Effector memory CD4-positive, alpha-beta T cell (primary cell): ENCODE measurements at regions not wholly inside any gene's neighbourhood (a gene's known extent, or its start where the extent isn't known, plus 50 kb on each side); places are given as distances from the start of the nearest gene placed in this dataset.
"Not testable (repeated sequence)": the region's sequence is repeated elsewhere in the genome, so short reads cannot be mapped to it uniquely, and the experiment has no call there.

Experiments
- DNase-seq, 3 donors: peaks; one replicate each; pipeline ENCODE4 v3.0.0-alpha.2; 2020
- H3K27ac ChIP-seq: 2 replicates; pipeline ENCODE4 v1.7.0; 2013; ENCODE audit warnings: mild to moderate bottlenecking, low read length, moderate library complexity; ENCODE audit not compliant: insufficient read depth, poor library complexity, severe bottlenecking
- H3K27me3 ChIP-seq: replicated peaks from 2 replicates; pipeline ENCODE4 v1.7.0; 2013; ENCODE audit warnings: mild to moderate bottlenecking, low read length; ENCODE audit not compliant: insufficient read depth, control insufficient read depth, poor library complexity, severe bottlenecking
- H3K36me3 ChIP-seq: 2 replicates; pipeline ENCODE4 v1.7.0; 2013; ENCODE audit warnings: mild to moderate bottlenecking, low read length, moderate library complexity; ENCODE audit not compliant: control insufficient read depth, insufficient read depth
- H3K4me1 ChIP-seq: 2 replicates; pipeline ENCODE4 v1.7.0; 2013; ENCODE audit warnings: low read length, mild to moderate bottlenecking; ENCODE audit not compliant: control insufficient read depth, insufficient read depth, poor library complexity, severe bottlenecking
- H3K4me3 ChIP-seq: 2 replicates; pipeline ENCODE4 v1.7.0; 2013; ENCODE audit warnings: low read length, low read depth, mild to moderate bottlenecking; ENCODE audit not compliant: insufficient read depth, poor library complexity, severe bottlenecking
- H3K9me3 ChIP-seq: 2 replicates; pipeline ENCODE4 v1.7.0; 2013; ENCODE audit warnings: mild to moderate bottlenecking, low read length, moderate library complexity; ENCODE audit not compliant: control insufficient read depth

- no peaks in the 10 kb centered on the region for H3K4me1 ChIP-seq
- no peaks in the 10 kb centered on the region for H3K9me3 ChIP-seq
- no peaks in the 10 kb centered on the region for H3K27me3 ChIP-seq
- no peaks in the 10 kb centered on the region for H3K36me3 ChIP-seq
- DNase-seq: no peak
- H3K4me3 ChIP-seq: no peak overlapping the region
- no peak overlapping the region for H3K27ac ChIP-seq
Measured at GRCh38 chr2:83971547-83971946, 487.5 kb downstream of the SUCLG1 start.

DNA sequence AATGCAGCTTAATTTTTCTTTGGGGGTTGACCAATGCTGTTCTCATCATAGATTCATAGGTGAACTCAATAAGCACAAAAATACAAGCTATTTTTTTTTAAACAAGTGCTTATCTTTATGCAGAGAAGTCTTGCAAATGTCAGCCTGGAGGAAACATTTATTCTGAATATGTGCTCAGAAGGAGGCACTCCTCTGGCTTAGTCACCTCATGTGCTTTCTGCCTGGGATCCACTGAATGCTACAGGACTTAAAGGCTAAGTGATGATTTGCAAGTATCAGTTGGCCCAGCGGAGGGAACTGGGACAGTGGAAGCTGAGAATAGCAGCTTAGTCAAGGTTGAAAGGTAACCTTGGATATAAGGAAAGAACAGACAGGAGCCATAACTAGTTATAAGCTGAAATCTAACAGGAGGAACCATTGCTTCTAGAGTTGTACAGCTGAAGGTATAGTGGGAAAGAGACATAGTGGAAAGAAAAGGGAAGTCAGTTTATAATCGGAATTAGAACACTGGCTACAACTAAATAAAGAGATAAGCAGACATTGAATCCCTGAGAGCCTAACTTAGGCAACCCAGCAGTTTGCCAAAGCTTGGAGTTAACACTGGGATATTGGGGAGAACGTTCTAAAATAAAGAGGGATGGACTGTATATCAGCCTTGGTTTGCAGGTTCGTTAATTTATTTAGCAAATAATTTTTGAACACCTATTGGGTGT, 488.7 kb downstream of the SUCLG1 start:
- no peaks in the 10 kb centered on the region for H3K36me3 ChIP-seq
- no peak overlapping the region for H3K27ac ChIP-seq
- no peaks in the 10 kb centered on the region for H3K4me1 ChIP-seq
- no peak for DNase-seq
- no peak overlapping the region for H3K4me3 ChIP-seq
- no peaks in the 10 kb centered on the region for H3K9me3 ChIP-seq
- no peaks in the 10 kb centered on the region for H3K27me3 ChIP-seq

DNA sequence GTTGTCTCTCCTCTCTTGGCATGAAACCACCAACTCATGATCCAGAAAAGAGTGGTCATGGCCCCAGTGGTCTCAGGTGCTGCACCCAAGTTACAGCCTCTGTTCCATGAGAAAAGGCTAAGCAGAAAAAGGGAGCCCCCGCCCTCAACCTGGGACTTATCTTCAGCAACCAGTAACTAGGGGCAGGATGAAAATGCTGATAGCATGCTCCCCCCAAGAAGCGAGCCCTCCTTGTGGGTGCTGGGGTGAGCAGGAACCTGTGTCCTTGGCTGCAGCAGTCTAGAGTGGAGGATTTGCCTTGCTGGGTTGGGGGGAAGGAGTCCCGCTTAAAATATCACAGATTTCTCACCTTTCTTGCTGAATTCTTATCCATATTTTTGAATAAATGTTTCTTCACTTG, 490.0 kb downstream of the SUCLG1 start:
- DNase-seq: no peak
- Histone ChIP-seq H3K36me3 (no peaks in the 10 kb centered on the region), H3K27ac (no peak overlapping the region), H3K4me1 (no peaks in the 10 kb centered on the region), H3K9me3 (no peaks in the 10 kb centered on the region), H3K27me3 (no peaks in the 10 kb centered on the region), H3K4me3 (no peak overlapping the region)

DNA sequence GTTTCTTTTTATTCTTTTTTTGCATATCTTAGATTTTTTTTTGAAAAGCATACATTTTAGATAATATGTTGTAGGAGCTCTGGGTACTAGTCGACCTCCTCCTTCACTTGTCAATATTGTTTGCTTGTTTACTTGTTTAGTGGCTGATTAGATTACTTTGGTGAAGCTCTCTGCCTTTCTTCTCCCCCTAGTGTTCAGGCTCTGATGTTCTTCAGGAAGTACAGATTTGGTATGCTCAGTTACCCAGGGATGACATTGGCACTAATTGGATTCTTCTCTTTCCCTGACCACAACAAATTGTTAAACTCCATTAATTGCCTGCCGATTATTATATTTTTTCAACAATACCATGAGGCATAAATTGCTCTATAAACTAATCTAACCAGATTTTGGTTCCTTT, 491.2 kb downstream of the SUCLG1 start:
- Histone ChIP-seq H3K9me3 (no peaks in the 10 kb centered on the region), H3K4me3 (no peak overlapping the region), H3K27me3 (no peaks in the 10 kb centered on the region), H3K27ac (no peak overlapping the region), H3K4me1 (no peaks in the 10 kb centered on the region), H3K36me3 (no peaks in the 10 kb centered on the region)
- no peak for DNase-seq

GRCh38 chr2:83966946-83967345, 492.1 kb downstream of the SUCLG1 start:
- not testable (repeated sequence) for H3K27ac ChIP-seq, H3K4me3 ChIP-seq, DNase-seq, H3K27me3 ChIP-seq, H3K36me3 ChIP-seq, H3K4me1 ChIP-seq, H3K9me3 ChIP-seq

DNA sequence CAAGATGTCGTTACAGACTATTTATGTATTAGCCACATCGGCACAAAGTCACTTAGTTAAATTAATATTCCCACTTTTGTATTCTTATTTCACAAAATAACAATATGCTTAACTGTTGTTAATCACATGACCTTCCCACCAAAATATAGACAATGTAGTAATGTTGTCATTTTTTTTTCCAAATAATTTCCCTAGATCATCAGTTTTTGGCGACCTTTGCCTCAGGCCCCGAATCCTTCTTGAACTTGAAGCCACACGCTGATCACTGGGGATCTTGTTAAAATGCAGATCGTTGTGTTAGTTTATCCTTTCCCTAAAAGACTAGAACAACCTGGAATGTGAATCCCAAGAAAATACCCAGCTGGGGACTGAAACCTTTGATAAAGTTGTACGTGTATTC, 497.6 kb downstream of the SUCLG1 start:
- Histone ChIP-seq H3K27ac (no peak overlapping the region), H3K9me3 (no peaks in the 10 kb centered on the region), H3K4me1 (no peaks in the 10 kb centered on the region), H3K4me3 (no peak overlapping the region), H3K27me3 (no peaks in the 10 kb centered on the region), H3K36me3 (no peaks in the 10 kb centered on the region)
- DNase-seq: no peak

- no peak for DNase-seq
- no peaks in the 10 kb centered on the region for H3K4me1 ChIP-seq
- no peak overlapping the region for H3K4me3 ChIP-seq
- no peak overlapping the region for H3K27ac ChIP-seq
- H3K27me3 ChIP-seq: no peaks in the 10 kb centered on the region
- no peaks in the 10 kb centered on the region for H3K36me3 ChIP-seq
- H3K9me3 ChIP-seq: no peaks in the 10 kb centered on the region
Measured at GRCh38 chr2:83960371-83960770, 498.7 kb downstream of the SUCLG1 start.

- H3K4me1 ChIP-seq: no peaks in the 10 kb centered on the region
- no peaks in the 10 kb centered on the region for H3K36me3 ChIP-seq
- no peak for DNase-seq
- no peaks in the 10 kb centered on the region for H3K9me3 ChIP-seq
- no peaks in the 10 kb centered on the region for H3K27me3 ChIP-seq
- no peak overlapping the region for H3K4me3 ChIP-seq
- no peak overlapping the region for H3K27ac ChIP-seq
Measured at GRCh38 chr2:83959266-83959665, 499.8 kb downstream of the SUCLG1 start.

DNA sequence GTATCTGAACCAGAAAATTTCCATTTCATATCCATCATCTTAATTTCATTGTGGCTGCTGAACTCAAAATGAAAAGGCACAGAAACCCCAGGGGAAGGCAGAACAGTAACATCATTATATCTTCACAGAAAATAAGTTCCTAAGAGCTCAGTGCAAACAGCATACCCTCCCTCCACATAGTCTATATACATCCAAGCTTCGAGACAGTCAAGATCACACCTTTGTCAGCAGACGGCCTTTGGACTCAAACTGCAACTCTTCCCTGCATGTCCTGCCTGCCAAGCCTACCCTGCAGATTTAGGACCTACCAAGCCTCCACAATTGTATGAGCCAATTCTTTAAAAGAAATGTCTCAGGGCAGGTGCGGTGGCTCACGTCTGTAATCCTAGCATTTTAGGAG, 502.1 kb downstream of the SUCLG1 start:
- Histone ChIP-seq H3K27ac (no peak overlapping the region), H3K4me1 (no peaks in the 10 kb centered on the region), H3K9me3 (no peaks in the 10 kb centered on the region), H3K27me3 (no peaks in the 10 kb centered on the region), H3K4me3 (no peak overlapping the region), H3K36me3 (no peaks in the 10 kb centered on the region)
- DNase-seq: no peak

- H3K36me3 ChIP-seq: no peaks in the 10 kb centered on the region
- DNase-seq: no peak
- H3K4me3 ChIP-seq: no peak overlapping the region
- no peaks in the 10 kb centered on the region for H3K9me3 ChIP-seq
- no peak overlapping the region for H3K27ac ChIP-seq
- no peaks in the 10 kb centered on the region for H3K27me3 ChIP-seq
- no peaks in the 10 kb centered on the region for H3K4me1 ChIP-seq
Measured at GRCh38 chr2:83953697-83954096, 505.4 kb downstream of the SUCLG1 start.
